Left cardiac atrium (tissue), 4 donors: ENCODE measurements at regions not wholly inside any gene's neighbourhood (a gene's known extent, or its start where the extent isn't known, plus 50 kb on each side); places are given as distances from the start of the nearest gene placed in this dataset.
"Not testable (repeated sequence)": the region's sequence is repeated elsewhere in the genome, so short reads cannot be mapped to it uniquely, and the experiment has no call there.

Experiments used
- ATAC-seq, 2 donors: fragments of 200-7000 bp; cut with Tn5 transposase; one replicate each; pipeline ENCODE4 v1.9.1; 2020; ENCODE audit warnings: mild to moderate bottlenecking in 2 of 2, moderate library complexity in 2 of 2
- DNase-seq: peaks from one replicate; pipeline ENCODE4 v3.0.0-alpha.2; 2020
- intact Hi-C, 2 donors: fragments of 100-400 bp; cut with DNase I; formaldehyde crosslinking; loops; one replicate each; pipeline versions ENCODE4 v1.14.1 to v1.15.1; 2022 to 2023
- donor health status: DM: no; HTN: yes; CAD: no.
- donor health status: DM: no; HTN: yes; CAD: no; lungs with severe emphysema.
- donor health status: DM: yes; HTN: yes; CAD: no.
- donor health status: Dilated cardiomyopathy.

GRCh38 chr13:38415233-38415632, 65.6 kb downstream of the UFM1 start:
- DNase-seq (no peak), ATAC-seq (peak; percentile 73 to 91)
- intact Hi-C loops, result no loop called here

- intact Hi-C loops, result no loop called here
- DNase-seq (no peak), ATAC-seq (no peak)
Observed at GRCh38 chr13:38417241-38417640, 67.6 kb downstream of the UFM1 start.

- intact Hi-C loops, result no loop called here
- ATAC-seq (no peak), DNase-seq (no peak)
Observed at GRCh38 chr13:38417727-38418126, 68.1 kb downstream of the UFM1 start.

- DNase-seq (no peak), ATAC-seq (no peak)
- intact Hi-C loops, result no loop called here
Observed at GRCh38 chr13:38418286-38418685, 68.6 kb downstream of the UFM1 start.

- intact Hi-C loops, result no loop called here
- no peak for DNase-seq
Observed at GRCh38 chr13:38419312-38419873, 69.7 kb downstream of the UFM1 start.

GRCh38 chr13:38421590-38422560, 72.2 kb downstream of the UFM1 start:
- ATAC-seq (no peak), DNase-seq (no peak)
- intact Hi-C loops, result no loop called here

More at GRCh38 chr13:38419312-38419873, 69.7 kb downstream of the UFM1 start:
- ATAC-seq, result no peak

- DNase-seq, result no peak
- intact Hi-C loops, result no loop called here
- ATAC-seq, result no peak
Observed at GRCh38 chr13:38429916-38430315, 80.3 kb downstream of the UFM1 start.

- no peak for ATAC-seq
- intact Hi-C loops, result no loop called here
- no peak for DNase-seq
Observed at GRCh38 chr13:38430796-38431195, 81.1 kb downstream of the UFM1 start.

GRCh38 chr13:38440666-38441065, 91.0 kb downstream of the UFM1 start:
- ATAC-seq (no peak), DNase-seq (no peak)
- intact Hi-C loops, result no loop called here

- ATAC-seq, result no peak
- intact Hi-C loops, result no loop called here
- no peak for DNase-seq
Observed at GRCh38 chr13:38444904-38445303, 95.3 kb downstream of the UFM1 start.

- ATAC-seq, result no peak
Observed at GRCh38 chr13:38452656-38453055, 103.0 kb downstream of the UFM1 start.

GRCh38 chr13:38462605-38463004, 113.0 kb downstream of the UFM1 start:
- no peak for DNase-seq
- ATAC-seq, result no peak
- intact Hi-C loops, result no loop called here

More at GRCh38 chr13:38452656-38453055, 103.0 kb downstream of the UFM1 start:
- no peak for DNase-seq
- intact Hi-C loops, result no loop called here

GRCh38 chr13:38463048-38463447, 113.4 kb downstream of the UFM1 start:
- DNase-seq (no peak), ATAC-seq (no peak)
- intact Hi-C loops, result no loop called here

GRCh38 chr13:38472411-38472810, 122.8 kb downstream of the UFM1 start:
- intact Hi-C loops, DNase-seq, ATAC-seq: not testable (repeated sequence)

- DNase-seq, result no peak
- intact Hi-C loops, result no loop called here
- ATAC-seq, result no peak
Observed at GRCh38 chr13:38473305-38473704, 123.7 kb downstream of the UFM1 start.

GRCh38 chr13:38477676-38478075, 128.0 kb downstream of the UFM1 start:
- intact Hi-C loops, result no loop called here
- DNase-seq (no peak), ATAC-seq (no peak)

- no peak for ATAC-seq
- DNase-seq, result no peak
- intact Hi-C loops, result no loop called here
Observed at GRCh38 chr13:38483623-38484022, 134.0 kb downstream of the UFM1 start.

- no peak for DNase-seq
- intact Hi-C loops, result no loop called here
Observed at GRCh38 chr13:38490657-38491056, 141.0 kb downstream of the UFM1 start.

GRCh38 chr13:38494445-38494844, 144.8 kb downstream of the UFM1 start:
- ATAC-seq (no peak), DNase-seq (no peak)
- intact Hi-C loops, result no loop called here

More at GRCh38 chr13:38490657-38491056, 141.0 kb downstream of the UFM1 start:
- ATAC-seq, result no peak

- intact Hi-C loops, result no loop called here
- no peak for DNase-seq
- no peak for ATAC-seq
Observed at GRCh38 chr13:38496917-38497316, 147.3 kb downstream of the UFM1 start.

GRCh38 chr13:38498271-38498670, 148.6 kb downstream of the UFM1 start:
- DNase-seq (no peak), ATAC-seq (no peak)
- intact Hi-C loops, result no loop called here
